ENCODE measurements at regions not wholly inside any gene's neighbourhood (a gene's known extent, or its start where the extent isn't known, plus 50 kb on each side); places are given as distances from the start of the nearest gene placed in this dataset.

DNA sequence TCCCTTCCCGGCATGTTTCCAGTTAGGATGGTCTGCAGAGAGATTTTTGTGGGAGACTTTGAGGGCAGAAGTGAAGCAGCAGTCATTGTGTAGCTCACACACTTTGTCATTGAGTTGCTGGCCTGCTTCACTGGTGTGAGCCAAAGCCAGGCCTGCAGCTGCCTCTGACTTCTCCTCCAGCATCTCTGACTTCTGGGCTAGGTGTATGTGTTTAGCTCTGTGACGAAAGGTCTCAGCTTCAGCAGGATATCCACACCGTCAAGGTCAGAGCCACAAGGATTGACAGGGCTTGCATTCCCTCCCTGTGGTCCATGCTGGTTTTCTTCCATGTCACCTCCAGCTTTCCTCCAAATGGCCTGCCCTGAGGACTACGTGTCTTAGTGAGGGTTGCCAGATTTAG is 57.1 kb upstream of the OSBPL11 start:
- Mint-ChIP-seq H3K4me1 (ENCODE audit: insufficient read depth, unreplicated experiment) (peaks cover 14% of the 10 kb centered on the region), H3K36me3 (ENCODE audit: insufficient read depth, unreplicated experiment) (no peaks in the 10 kb centered on the region), H3K27ac (ENCODE audit: low read depth, unreplicated experiment) (no peak overlapping the region), H3K27me3 (ENCODE audit: insufficient read depth, unreplicated experiment) (no peaks in the 10 kb centered on the region), H3K4me3 (ENCODE audit: unreplicated experiment) (no peak overlapping the region), H3K9me3 (ENCODE audit: unreplicated experiment) (no peaks in the 10 kb centered on the region)
- no peak for TF ChIP-seq CTCF (IDR thresholded peaks at IDR 0.05; ENCODE audit: unreplicated experiment)
- ChIA-PET POLR2A (interaction anchor here (0.8 kb wide), 1 partner anchor 19 kb away, joined by 3 read pairs; no protein-coding TSS in a partner anchor), CTCF (interaction anchor here (0.6 to 0.8 kb wide), 4 partner anchors 78 to 719 kb away, joined by 3 to 4 read pairs (median 4); no protein-coding TSS in a partner anchor)
- DNase-seq (ENCODE audit: unreplicated experiment): no peak
- BruUV-seq (replicated peaks): no TSS peak
- intact Hi-C loops (cut with micrococcal nuclease): no loop called here

GRCh38 chr3:125654526-125654925 is 59.2 kb upstream of the OSBPL11 start:
- Mint-ChIP-seq H3K36me3 (ENCODE audit: insufficient read depth, unreplicated experiment) (no peaks in the 10 kb centered on the region), H3K4me1 (ENCODE audit: insufficient read depth, unreplicated experiment) (peaks cover 7% of the 10 kb centered on the region), H3K27me3 (ENCODE audit: insufficient read depth, unreplicated experiment) (no peaks in the 10 kb centered on the region), H3K9me3 (ENCODE audit: unreplicated experiment) (no peaks in the 10 kb centered on the region), H3K27ac (ENCODE audit: low read depth, unreplicated experiment) (no peak overlapping the region), H3K4me3 (ENCODE audit: unreplicated experiment) (no peak overlapping the region)
- POLR2A ChIA-PET: no interaction called here
- DNase-seq (ENCODE audit: unreplicated experiment): no peak
- no TSS peak for BruUV-seq (replicated peaks)
- CTCF ChIA-PET: no interaction called here
- no peak for TF ChIP-seq CTCF (IDR thresholded peaks at IDR 0.05; ENCODE audit: unreplicated experiment)
- intact Hi-C loops (cut with micrococcal nuclease): no loop called here

GRCh38 chr3:125662675-125663074 is 67.4 kb upstream of the OSBPL11 start:
- H3K9me3 Mint-ChIP-seq (ENCODE audit: unreplicated experiment): no peaks in the 10 kb centered on the region
- CTCF ChIA-PET: interaction anchor here (0.6 to 1.8 kb wide), 4 partner anchors 12 to 128 kb away, joined by 4 to 6 read pairs (median 5); no protein-coding TSS in a partner anchor

GRCh38 chr3:125670352-125670751 is 75.1 kb upstream of the OSBPL11 start:
- POLR2A ChIA-PET: interaction anchor here (0.7 to 1.2 kb wide), 2 partner anchors 19 to 554 kb away, joined by 3 read pairs; no protein-coding TSS in a partner anchor
- intact Hi-C loops (cut with micrococcal nuclease): no loop called here

More at GRCh38 chr3:125662675-125663074, 67.4 kb upstream of the OSBPL11 start:
- no peaks in the 10 kb centered on the region for H3K4me1 Mint-ChIP-seq (ENCODE audit: insufficient read depth, unreplicated experiment)
- TF ChIP-seq CTCF (IDR thresholded peaks at IDR 0.05; ENCODE audit: unreplicated experiment): no peak
- no peak overlapping the region for H3K27ac Mint-ChIP-seq (ENCODE audit: low read depth, unreplicated experiment)
- intact Hi-C loops (cut with micrococcal nuclease): no loop called here
- DNase-seq (ENCODE audit: unreplicated experiment): no peak
- H3K27me3 Mint-ChIP-seq (ENCODE audit: insufficient read depth, unreplicated experiment): no peaks in the 10 kb centered on the region
- no peak overlapping the region for H3K4me3 Mint-ChIP-seq (ENCODE audit: unreplicated experiment)
- POLR2A ChIA-PET: interaction anchor here (0.6 to 5.1 kb wide), 2 partner anchors 15 to 28 kb away, joined by 3 to 17 read pairs; no protein-coding TSS in a partner anchor
- no peaks in the 10 kb centered on the region for H3K36me3 Mint-ChIP-seq (ENCODE audit: insufficient read depth, unreplicated experiment)
- no TSS peak for BruUV-seq (replicated peaks)

More at GRCh38 chr3:125670352-125670751, 75.1 kb upstream of the OSBPL11 start:
- Mint-ChIP-seq H3K4me3 (ENCODE audit: unreplicated experiment) (no peak overlapping the region), H3K4me1 (ENCODE audit: insufficient read depth, unreplicated experiment) (no peaks in the 10 kb centered on the region), H3K27ac (ENCODE audit: low read depth, unreplicated experiment) (no peak overlapping the region), H3K36me3 (ENCODE audit: insufficient read depth, unreplicated experiment) (no peaks in the 10 kb centered on the region), H3K9me3 (ENCODE audit: unreplicated experiment) (no peaks in the 10 kb centered on the region), H3K27me3 (ENCODE audit: insufficient read depth, unreplicated experiment) (no peaks in the 10 kb centered on the region)
- no peak for DNase-seq (ENCODE audit: unreplicated experiment)
- BruUV-seq (replicated peaks): no TSS peak
- no peak for TF ChIP-seq CTCF (IDR thresholded peaks at IDR 0.05; ENCODE audit: unreplicated experiment)
- CTCF ChIA-PET: interaction anchor here (1.4 kb wide), 1 partner anchor 84 kb away, joined by 7 read pairs; no protein-coding TSS in a partner anchor
